ENCODE measurements at regions not wholly inside any gene's neighbourhood (a gene's known extent, or its start where the extent isn't known, plus 50 kb on each side); places are given as distances from the start of the nearest gene placed in this dataset.

GRCh38 chr5:145495741-145496140 is 339.4 kb downstream of the PRELID2 start:
- Mint-ChIP-seq H3K27me3 (ENCODE audit: low read depth) (no peaks in the 10 kb centered on the region), H3K4me1 (peaks cover 6% of the 10 kb centered on the region), H3K27ac (no peak overlapping the region), H3K4me3 (no peak overlapping the region), H3K36me3 (no peaks in the 10 kb centered on the region), H3K9me3 (peaks cover 4% of the 10 kb centered on the region)
- no peak for DNase-seq (ENCODE audit: low spot score in 2 of 2, unreplicated experiment in 2 of 2)
- no peak for TF ChIP-seq CTCF (IDR thresholded peaks at IDR 0.05; ENCODE audit: unreplicated experiment)

GRCh38 chr5:145495196-145495595 is 339.9 kb downstream of the PRELID2 start:
- peaks cover 4% of the 10 kb centered on the region for H3K9me3 Mint-ChIP-seq
- TF ChIP-seq CTCF (IDR thresholded peaks at IDR 0.05; ENCODE audit: unreplicated experiment), result no peak
- no peaks in the 10 kb centered on the region for H3K27me3 Mint-ChIP-seq (ENCODE audit: low read depth)
- H3K36me3 Mint-ChIP-seq, result no peaks in the 10 kb centered on the region
- H3K4me1 Mint-ChIP-seq, result peaks cover 6% of the 10 kb centered on the region
- no peak overlapping the region for H3K4me3 Mint-ChIP-seq
- no peak for DNase-seq (ENCODE audit: low spot score in 2 of 2, unreplicated experiment in 2 of 2)
- no peak overlapping the region for H3K27ac Mint-ChIP-seq

GRCh38 chr5:145493435-145493834 is 341.7 kb downstream of the PRELID2 start:
- H3K4me3 Mint-ChIP-seq, result no peak overlapping the region
- H3K27ac Mint-ChIP-seq, result no peak overlapping the region
- no peaks in the 10 kb centered on the region for H3K36me3 Mint-ChIP-seq
- peaks cover 4% of the 10 kb centered on the region for H3K9me3 Mint-ChIP-seq
- no peak for TF ChIP-seq CTCF (IDR thresholded peaks at IDR 0.05; ENCODE audit: unreplicated experiment)
- H3K27me3 Mint-ChIP-seq (ENCODE audit: low read depth), result no peaks in the 10 kb centered on the region
- no peak for DNase-seq (ENCODE audit: low spot score in 2 of 2, unreplicated experiment in 2 of 2)
- no peaks in the 10 kb centered on the region for H3K4me1 Mint-ChIP-seq

- DNase-seq (ENCODE audit: low spot score in 2 of 2, unreplicated experiment in 2 of 2), result no peak
- TF ChIP-seq CTCF (IDR thresholded peaks at IDR 0.05; ENCODE audit: unreplicated experiment), result no peak
Observed at GRCh38 chr5:145489516-145489915, 345.6 kb downstream of the PRELID2 start.

GRCh38 chr5:145484158-145484557 is 351.0 kb downstream of the PRELID2 start:
- Mint-ChIP-seq H3K4me1 (peaks cover 6% of the 10 kb centered on the region), H3K9me3 (no peaks in the 10 kb centered on the region), H3K36me3 (no peaks in the 10 kb centered on the region), H3K27me3 (ENCODE audit: low read depth) (no peaks in the 10 kb centered on the region), H3K27ac (no peak overlapping the region), H3K4me3 (no peak overlapping the region)
- DNase-seq (ENCODE audit: low spot score in 2 of 2, unreplicated experiment in 2 of 2), result no peak
- TF ChIP-seq CTCF (IDR thresholded peaks at IDR 0.05; ENCODE audit: unreplicated experiment), result no peak

More at GRCh38 chr5:145489516-145489915, 345.6 kb downstream of the PRELID2 start:
- Mint-ChIP-seq H3K27ac (no peak overlapping the region), H3K27me3 (ENCODE audit: low read depth) (no peaks in the 10 kb centered on the region), H3K36me3 (no peaks in the 10 kb centered on the region), H3K4me3 (no peak overlapping the region), H3K4me1 (no peaks in the 10 kb centered on the region), H3K9me3 (peaks cover 4% of the 10 kb centered on the region)

- DNase-seq (ENCODE audit: low spot score in 2 of 2, unreplicated experiment in 2 of 2), result no peak
- H3K4me1 Mint-ChIP-seq, result peaks cover 9% of the 10 kb centered on the region
- no peak overlapping the region for H3K27ac Mint-ChIP-seq
- TF ChIP-seq CTCF (IDR thresholded peaks at IDR 0.05; ENCODE audit: unreplicated experiment), result no peak
- no peak overlapping the region for H3K4me3 Mint-ChIP-seq
- no peaks in the 10 kb centered on the region for H3K36me3 Mint-ChIP-seq
- no peaks in the 10 kb centered on the region for H3K9me3 Mint-ChIP-seq
- no peaks in the 10 kb centered on the region for H3K27me3 Mint-ChIP-seq (ENCODE audit: low read depth)
Observed at GRCh38 chr5:145483212-145483611, 351.9 kb downstream of the PRELID2 start.

Measured in mesothelial cell of epicardium (in vitro differentiated cells).